MM.1S (cell line): ENCODE measurements at regions not wholly inside any gene's neighbourhood (a gene's known extent, or its start where the extent isn't known, plus 50 kb on each side); places are given as distances from the start of the nearest gene placed in this dataset.

Experiments used
- DNase-seq: peaks from one replicate; pipeline ENCODE4 v3.0.0-alpha.2; 2015
- H2AFZ ChIP-seq: fragments of 300-600 bp; sonication (generic); 2 replicates; pipeline ENCODE4 v1.6.0; 2016; ENCODE audit warnings: antibody characterized with exemption, low read length
- H3F3A ChIP-seq: fragments of 300-600 bp; sonication (generic); 2 replicates; pipeline ENCODE4 v1.6.1; 2016; ENCODE audit warnings: mild to moderate bottlenecking, antibody characterized with exemption, low read length, moderate library complexity, mixed read lengths; ENCODE audit not compliant: insufficient read depth
- H3K27ac ChIP-seq: fragments of 300-600 bp; sonication (generic); 2 replicates; pipeline ENCODE4 v1.5.1; 2016; ENCODE audit warnings: mild to moderate bottlenecking, low read length
- H3K27me3 ChIP-seq: fragments of 300-600 bp; sonication (generic); replicated peaks from 2 replicates; pipeline ENCODE4 v1.6.0; 2016; ENCODE audit warnings: low read length; ENCODE audit not compliant: insufficient read depth
- H3K36me3 ChIP-seq: fragments of 300-600 bp; sonication (generic); replicated peaks from 2 replicates; pipeline ENCODE4 v1.6.1; 2016; ENCODE audit warnings: mild to moderate bottlenecking, low read length, mixed read lengths; ENCODE audit not compliant: insufficient read depth
- H3K4me1 ChIP-seq: fragments of 300-600 bp; sonication (generic); 2 replicates; pipeline ENCODE4 v1.6.1; 2016; ENCODE audit warnings: low read length, mixed read lengths
- H3K4me2 ChIP-seq: fragments of 300-600 bp; sonication (generic); 2 replicates; pipeline ENCODE4 v1.6.0; 2016; ENCODE audit warnings: low read depth, low read length
- H3K4me3 ChIP-seq: fragments of 300-600 bp; sonication (generic); 2 replicates; pipeline ENCODE4 v1.5.1; 2016; ENCODE audit warnings: low read length, mixed read lengths
- H3K79me2 ChIP-seq: fragments of 300-600 bp; sonication (generic); 2 replicates; pipeline ENCODE4 v1.6.1; 2016; ENCODE audit warnings: mixed run types, low read length, mixed read lengths
- H3K9ac ChIP-seq: fragments of 300-600 bp; sonication (generic); 2 replicates; pipeline ENCODE4 v1.6.1; 2016; ENCODE audit warnings: low read length, mixed read lengths
- H3K9me2 ChIP-seq: fragments of 300-600 bp; sonication (generic); replicated peaks from 2 replicates; pipeline ENCODE4 v1.6.1; 2016; ENCODE audit warnings: mild to moderate bottlenecking, low read length, mixed read lengths; ENCODE audit not compliant: insufficient read depth
- H3K9me3 ChIP-seq: fragments of 300-600 bp; sonication (generic); replicated peaks from 2 replicates; pipeline ENCODE4 v1.6.1; 2016; ENCODE audit warnings: mild to moderate bottlenecking, low read length, mixed read lengths; ENCODE audit not compliant: insufficient read depth
- H4K20me1 ChIP-seq: fragments of 300-600 bp; sonication (generic); 2 replicates; pipeline ENCODE4 v1.6.1; 2016; ENCODE audit warnings: mild to moderate bottlenecking, low read length, moderate library complexity, mixed read lengths; ENCODE audit not compliant: insufficient read depth
- EZH2 ChIP-seq: fragments of 300-600 bp; sonication (generic); optimal IDR thresholded peaks from 2 replicates; pipeline ENCODE3; 2017; ENCODE audit warnings: low read depth, mild to moderate bottlenecking, antibody characterized with exemption, low read length, mixed read lengths
- EZH2phosphoT487 ChIP-seq: fragments of 300-600 bp; sonication (generic); IDR thresholded peaks from 2 replicates; pipeline ENCODE4 v1.6.1; 2018; ENCODE audit warnings: antibody characterized with exemption, low read length
- TF ChIP-seq, protein P1 (sequence below): fragments of 300-600 bp; sonication (generic); IDR thresholded peaks from 2 replicates; pipeline ENCODE4 v1.5.1; 2016; ENCODE audit warnings: antibody characterized with exemption, low read length, mixed read lengths

DNA sequence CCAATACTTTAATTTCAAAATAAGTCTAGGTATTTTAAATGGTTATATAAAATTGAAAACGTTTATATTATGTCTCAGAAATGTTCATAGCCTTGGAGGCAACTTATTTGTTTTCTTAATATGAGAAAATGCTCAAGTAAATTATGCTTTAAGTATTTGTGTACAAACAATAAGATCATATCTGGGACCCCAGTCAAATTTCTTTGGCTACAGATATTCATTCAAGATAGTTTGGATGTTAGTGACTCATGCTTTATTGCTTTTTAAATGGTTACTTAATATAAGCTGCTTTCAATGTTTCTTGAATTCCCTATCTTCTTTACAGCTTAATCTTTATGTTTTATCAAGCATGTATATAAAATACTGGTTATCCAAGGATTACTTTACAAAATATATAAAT, 291.3 kb downstream of the KCNC2 start:
- Histone ChIP-seq H3F3A (no peaks in the 10 kb centered on the region), H4K20me1 (no peaks in the 10 kb centered on the region), H3K9me3 (no peaks in the 10 kb centered on the region), H2AFZ (no peak overlapping the region), H3K27me3 (no peaks in the 10 kb centered on the region), H3K79me2 (no peaks in the 10 kb centered on the region), H3K4me1 (no peaks in the 10 kb centered on the region), H3K9me2 (no peaks in the 10 kb centered on the region; the same call in 1 of the 2 replicates), H3K27ac (no peak overlapping the region), H3K4me3 (no peak overlapping the region), H3K36me3 (no peaks in the 10 kb centered on the region), H3K4me2 (no peak overlapping the region), H3K9ac (no peak overlapping the region)
- TF ChIP-seq EZH2 (no peak), EZH2phosphoT487 (no peak)
- TF ChIP-seq, protein P1, sequence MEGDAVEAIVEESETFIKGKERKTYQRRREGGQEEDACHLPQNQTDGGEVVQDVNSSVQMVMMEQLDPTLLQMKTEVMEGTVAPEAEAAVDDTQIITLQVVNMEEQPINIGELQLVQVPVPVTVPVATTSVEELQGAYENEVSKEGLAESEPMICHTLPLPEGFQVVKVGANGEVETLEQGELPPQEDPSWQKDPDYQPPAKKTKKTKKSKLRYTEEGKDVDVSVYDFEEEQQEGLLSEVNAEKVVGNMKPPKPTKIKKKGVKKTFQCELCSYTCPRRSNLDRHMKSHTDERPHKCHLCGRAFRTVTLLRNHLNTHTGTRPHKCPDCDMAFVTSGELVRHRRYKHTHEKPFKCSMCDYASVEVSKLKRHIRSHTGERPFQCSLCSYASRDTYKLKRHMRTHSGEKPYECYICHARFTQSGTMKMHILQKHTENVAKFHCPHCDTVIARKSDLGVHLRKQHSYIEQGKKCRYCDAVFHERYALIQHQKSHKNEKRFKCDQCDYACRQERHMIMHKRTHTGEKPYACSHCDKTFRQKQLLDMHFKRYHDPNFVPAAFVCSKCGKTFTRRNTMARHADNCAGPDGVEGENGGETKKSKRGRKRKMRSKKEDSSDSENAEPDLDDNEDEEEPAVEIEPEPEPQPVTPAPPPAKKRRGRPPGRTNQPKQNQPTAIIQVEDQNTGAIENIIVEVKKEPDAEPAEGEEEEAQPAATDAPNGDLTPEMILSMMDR, result no peak
- no peak for DNase-seq

DNA sequence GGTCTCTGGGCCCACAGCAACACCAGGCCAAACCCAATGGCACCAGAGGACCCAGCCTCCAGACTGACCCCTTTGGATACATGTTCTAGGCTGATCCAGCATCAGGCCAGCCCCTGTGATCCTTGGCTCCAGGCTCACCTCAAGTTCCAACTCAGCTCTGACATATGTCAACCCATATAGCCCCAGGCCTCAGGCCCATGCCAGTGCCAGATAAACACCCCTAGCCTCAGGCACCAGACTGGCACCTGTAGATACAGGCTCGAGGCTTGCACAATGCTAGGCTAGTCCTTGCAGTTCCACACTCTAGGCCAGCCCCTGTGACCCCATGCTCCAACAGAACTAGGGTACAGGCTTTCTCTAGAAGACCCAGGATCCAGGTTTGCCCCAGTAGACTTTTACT, 287.5 kb downstream of the KCNC2 start:
- Histone ChIP-seq H4K20me1 (no peaks in the 10 kb centered on the region), H3K9ac (no peak overlapping the region), H3K4me1 (no peaks in the 10 kb centered on the region), H3K79me2 (no peaks in the 10 kb centered on the region), H3K4me3 (no peak overlapping the region), H3K9me2 (no peaks in the 10 kb centered on the region; the same call in 1 of the 2 replicates), H3K27ac (no peak overlapping the region), H3K36me3 (no peaks in the 10 kb centered on the region), H3K27me3 (no peaks in the 10 kb centered on the region), H2AFZ (no peak overlapping the region), H3K4me2 (no peak overlapping the region), H3K9me3 (no peaks in the 10 kb centered on the region), H3F3A (no peaks in the 10 kb centered on the region)
- TF ChIP-seq, protein P1, result no peak
- TF ChIP-seq EZH2phosphoT487, result no peak
- no peak for TF ChIP-seq EZH2
- no peak for DNase-seq

DNA sequence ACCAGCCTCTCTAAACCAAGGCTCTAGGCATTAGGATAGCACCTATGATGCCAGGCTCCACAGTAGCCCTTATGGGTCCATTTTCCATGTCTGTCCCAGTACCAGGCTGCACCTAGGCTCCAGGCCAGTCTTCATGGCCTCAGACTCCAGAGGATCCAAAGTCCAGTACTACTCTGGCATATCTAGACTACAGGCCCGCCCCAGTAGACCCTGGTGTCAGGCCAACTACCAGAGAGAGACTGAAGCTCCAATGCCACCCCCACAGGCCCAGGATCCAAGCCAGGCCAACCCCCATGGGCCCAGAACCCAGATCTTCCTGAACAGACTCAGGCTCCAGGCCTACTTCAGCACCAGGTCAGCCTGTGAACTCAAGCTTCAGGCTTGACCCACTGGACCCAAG, 287.0 kb downstream of the KCNC2 start:
- Histone ChIP-seq H3K4me3 (no peak overlapping the region), H4K20me1 (no peaks in the 10 kb centered on the region), H3K9ac (no peak overlapping the region), H3K9me2 (no peaks in the 10 kb centered on the region; the same call in 1 of the 2 replicates), H3K27me3 (no peaks in the 10 kb centered on the region), H3F3A (no peaks in the 10 kb centered on the region), H3K27ac (no peak overlapping the region), H3K79me2 (no peaks in the 10 kb centered on the region), H3K9me3 (no peaks in the 10 kb centered on the region), H3K4me2 (no peak overlapping the region), H2AFZ (no peak overlapping the region), H3K36me3 (no peaks in the 10 kb centered on the region), H3K4me1 (no peaks in the 10 kb centered on the region)
- no peak for DNase-seq
- TF ChIP-seq EZH2, result no peak
- TF ChIP-seq EZH2phosphoT487, result no peak
- TF ChIP-seq, protein P1, result no peak

DNA sequence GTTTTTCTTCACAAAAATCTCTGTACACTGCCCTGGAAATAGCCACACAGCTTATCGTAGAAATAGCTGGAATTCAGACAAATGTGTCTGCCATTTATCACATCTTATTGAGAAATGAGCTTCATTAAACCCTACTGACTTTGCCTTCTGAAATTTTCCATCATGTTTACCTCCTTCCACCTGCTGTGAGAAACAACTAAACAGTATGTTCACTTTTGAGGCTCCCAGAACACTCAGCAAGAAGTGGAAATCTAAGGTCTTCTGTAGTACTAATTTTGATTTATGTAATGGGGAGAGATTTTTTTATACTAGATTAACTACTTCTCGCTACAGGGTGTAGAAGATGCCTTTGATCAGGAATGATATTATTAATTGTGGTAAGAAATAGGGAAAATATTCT, 268.0 kb downstream of the KCNC2 start:
- H3K36me3 ChIP-seq, result no peaks in the 10 kb centered on the region
- H4K20me1 ChIP-seq, result no peaks in the 10 kb centered on the region
- H3K4me3 ChIP-seq, result no peak overlapping the region
- no peaks in the 10 kb centered on the region for H3K4me1 ChIP-seq
- no peaks in the 10 kb centered on the region for H3K9me2 ChIP-seq
- no peak overlapping the region for H3K27ac ChIP-seq
- H3K9ac ChIP-seq, result no peak overlapping the region
- H3K9me3 ChIP-seq, result no peaks in the 10 kb centered on the region
- H2AFZ ChIP-seq, result no peak overlapping the region
- H3K79me2 ChIP-seq, result no peaks in the 10 kb centered on the region
- no peaks in the 10 kb centered on the region for H3K27me3 ChIP-seq
- no peak for DNase-seq
- H3K4me2 ChIP-seq, result no peak overlapping the region
- H3F3A ChIP-seq, result no peaks in the 10 kb centered on the region
- no peak for TF ChIP-seq EZH2phosphoT487
- TF ChIP-seq EZH2, result no peak
- TF ChIP-seq, protein P1, result no peak
